ENCODE measurements at regions not wholly inside any gene's neighbourhood (a gene's known extent, or its start where the extent isn't known, plus 50 kb on each side); places are given as distances from the start of the nearest gene placed in this dataset.

GRCh38 chr13:85567909-85568308 is 231.3 kb downstream of the SLITRK6 start:
- H3K36me3 ChIP-seq: no peaks in the 10 kb centered on the region
- ATAC-seq (no peak), DNase-seq (no peak)
- H3K4me1 ChIP-seq: no peaks in the 10 kb centered on the region
- intact Hi-C loops (cut with DNase I): no loop called here
- WGBS, 4 donors: 46 to 69% (median 63%) methylated on average over 2 of the region's 2 CpGs
- no peaks in the 10 kb centered on the region for H3K27me3 ChIP-seq
- TF ChIP-seq CTCF (IDR thresholded peaks at IDR 0.05) (no peak), POLR2A (IDR thresholded peaks at IDR 0.05) (no peak)
- H3K4me3 ChIP-seq: no peak overlapping the region
- H3K27ac ChIP-seq: no peak overlapping the region
- H3K9me3 ChIP-seq: no peaks in the 10 kb centered on the region

GRCh38 chr13:85565652-85566051 is 233.6 kb downstream of the SLITRK6 start:
- 53 to 64% (median 61%) methylated on average over 6 of the region's 6 CpGs for WGBS, 4 donors

GRCh38 chr13:85564598-85564997 is 234.6 kb downstream of the SLITRK6 start:
- H3K9me3 ChIP-seq: no peaks in the 10 kb centered on the region
- H3K27ac ChIP-seq: no peak overlapping the region
- DNase-seq (no peak), ATAC-seq (no peak)
- 59 to 67% (median 65%) methylated on average over 1 of the region's 1 CpG for WGBS, 4 donors
- no peaks in the 10 kb centered on the region for H3K36me3 ChIP-seq
- H3K4me3 ChIP-seq: no peak overlapping the region
- intact Hi-C loops (cut with DNase I): no loop called here
- H3K4me1 ChIP-seq: no peaks in the 10 kb centered on the region
- no peak for TF ChIP-seq POLR2A (IDR thresholded peaks at IDR 0.05)
- no peak for TF ChIP-seq CTCF (IDR thresholded peaks at IDR 0.05)
- H3K27me3 ChIP-seq: no peaks in the 10 kb centered on the region

More at GRCh38 chr13:85565652-85566051, 233.6 kb downstream of the SLITRK6 start:
- TF ChIP-seq CTCF (IDR thresholded peaks at IDR 0.05) (no peak), POLR2A (IDR thresholded peaks at IDR 0.05) (no peak)
- Histone ChIP-seq H3K4me3 (no peak overlapping the region), H3K27me3 (no peaks in the 10 kb centered on the region), H3K27ac (no peak overlapping the region), H3K4me1 (no peaks in the 10 kb centered on the region), H3K36me3 (no peaks in the 10 kb centered on the region), H3K9me3 (no peaks in the 10 kb centered on the region)
- intact Hi-C loops (cut with DNase I): no loop called here
- ATAC-seq: no peak
- no peak for DNase-seq

- WGBS, 4 donors: 93 to 96% (median 94%) methylated on average over 6 of the region's 6 CpGs
- no peak overlapping the region for H3K27ac ChIP-seq
- intact Hi-C loops (cut with DNase I): no loop called here
- H3K4me3 ChIP-seq: no peak overlapping the region
- DNase-seq (no peak), ATAC-seq (no peak)
- no peaks in the 10 kb centered on the region for H3K27me3 ChIP-seq
- H3K9me3 ChIP-seq: no peaks in the 10 kb centered on the region
- no peaks in the 10 kb centered on the region for H3K36me3 ChIP-seq
- H3K4me1 ChIP-seq: no peaks in the 10 kb centered on the region
- TF ChIP-seq CTCF (IDR thresholded peaks at IDR 0.05) (no peak), POLR2A (IDR thresholded peaks at IDR 0.05) (no peak)
These were observed 236.9 kb downstream of the SLITRK6 start for GRCh38 chr13:85562282-85562681.
